ENCODE measurements at regions not wholly inside any gene's neighbourhood (a gene's known extent, or its start where the extent isn't known, plus 50 kb on each side); places are given as distances from the start of the nearest gene placed in this dataset.

GRCh38 chr3:67790043-67790442 lies 135.6 kb upstream of the SUCLG2 start:
- DNase-seq (ENCODE audit: low read depth, low spot score) = peak; percentile 45
- no peaks in the 10 kb centered on the region for H3K9me3 ChIP-seq (ENCODE audit: control insufficient read depth, insufficient read depth, low read length)
- peaks cover 2% of the 10 kb centered on the region for H3K27me3 ChIP-seq (ENCODE audit: control insufficient read depth, insufficient read depth, low read length)
- no CpG with 5 or more reads among the region's 2 CpGs for WGBS (ENCODE audit: insufficient coverage, insufficient read length)
- H3K36me3 ChIP-seq (ENCODE audit: control insufficient read depth, insufficient read depth, low read length) = no peaks in the 10 kb centered on the region
- no peak overlapping the region for H3K27ac ChIP-seq (ENCODE audit: low read length)
- H3K4me3 ChIP-seq (ENCODE audit: low read length) = no peak overlapping the region
- no peaks in the 10 kb centered on the region for H3K4me1 ChIP-seq (ENCODE audit: control insufficient read depth, insufficient read depth, low read length)

- H3K27me3 ChIP-seq (ENCODE audit: control insufficient read depth, insufficient read depth, low read length) = peaks cover 2% of the 10 kb centered on the region
- H3K4me3 ChIP-seq (ENCODE audit: low read length) = no peak overlapping the region
- H3K9me3 ChIP-seq (ENCODE audit: control insufficient read depth, insufficient read depth, low read length) = no peaks in the 10 kb centered on the region
- WGBS (ENCODE audit: insufficient coverage, insufficient read length) = no CpG with 5 or more reads among the region's 6 CpGs
- H3K36me3 ChIP-seq (ENCODE audit: control insufficient read depth, insufficient read depth, low read length) = no peaks in the 10 kb centered on the region
- DNase-seq (ENCODE audit: low read depth, low spot score) = no peak
- no peak overlapping the region for H3K27ac ChIP-seq (ENCODE audit: low read length)
- H3K4me1 ChIP-seq (ENCODE audit: control insufficient read depth, insufficient read depth, low read length) = no peaks in the 10 kb centered on the region
Measured at GRCh38 chr3:67788396-67788795, 134.0 kb upstream of the SUCLG2 start.

DNA sequence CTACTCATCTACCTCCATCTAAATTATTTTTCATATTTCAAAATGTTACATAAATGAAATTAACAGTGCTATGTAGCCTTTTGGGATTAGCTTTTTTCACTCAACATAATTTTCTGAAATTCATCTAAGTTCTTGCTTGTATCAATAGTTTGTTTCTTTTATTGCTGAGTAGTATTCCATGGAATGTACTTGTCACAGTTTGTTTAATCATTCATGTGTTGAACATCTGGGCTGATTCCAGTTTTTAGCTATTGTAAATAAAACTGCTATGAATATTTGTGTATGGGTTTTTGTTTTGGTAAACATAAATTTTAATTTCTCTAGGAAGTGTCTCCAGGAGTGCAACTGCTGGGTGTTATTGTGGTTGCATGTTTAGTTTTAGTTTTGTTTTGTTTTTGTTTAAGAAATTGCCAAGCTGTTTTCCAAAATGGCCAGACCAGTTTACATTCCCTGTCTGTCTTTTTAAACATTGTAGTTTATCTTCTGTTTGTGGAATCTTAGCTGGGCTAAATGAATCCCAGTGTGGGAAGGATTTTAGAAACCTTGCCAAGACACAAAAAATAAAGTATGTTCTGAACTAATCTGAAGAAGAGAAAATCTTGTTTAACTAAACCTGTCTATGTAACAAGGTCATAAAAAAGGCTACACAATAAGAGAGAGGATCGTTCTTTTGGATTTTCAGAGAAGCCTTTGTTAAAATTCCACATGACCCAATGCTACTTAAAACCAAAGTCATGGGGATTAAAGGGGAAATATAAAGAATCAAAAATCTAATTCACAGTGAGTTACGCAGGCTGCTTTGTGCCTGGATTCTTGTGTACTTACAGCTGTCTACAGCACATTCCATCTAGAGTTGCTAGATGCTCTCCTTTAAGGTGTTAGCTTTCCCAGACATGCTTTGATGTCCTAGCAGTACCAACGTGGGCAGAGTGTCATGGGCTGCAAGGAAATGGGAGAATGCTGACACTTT lies 129.2 kb upstream of the SUCLG2 start:
- no peaks in the 10 kb centered on the region for H3K9me3 ChIP-seq (ENCODE audit: control insufficient read depth, insufficient read depth, low read length)
- DNase-seq (ENCODE audit: low read depth, low spot score) = no peak
- H3K27me3 ChIP-seq (ENCODE audit: control insufficient read depth, insufficient read depth, low read length) = peaks cover 2% of the 10 kb centered on the region
- no CpG with 5 or more reads among the region's 3 CpGs for WGBS (ENCODE audit: insufficient coverage, insufficient read length)
- no peak overlapping the region for H3K4me3 ChIP-seq (ENCODE audit: low read length)
- H3K27ac ChIP-seq (ENCODE audit: low read length) = no peak overlapping the region
- no peaks in the 10 kb centered on the region for H3K4me1 ChIP-seq (ENCODE audit: control insufficient read depth, insufficient read depth, low read length)
- H3K36me3 ChIP-seq (ENCODE audit: control insufficient read depth, insufficient read depth, low read length) = no peaks in the 10 kb centered on the region

- Histone ChIP-seq H3K4me1 (ENCODE audit: control insufficient read depth, insufficient read depth, low read length) (no peaks in the 10 kb centered on the region), H3K4me3 (ENCODE audit: low read length) (no peak overlapping the region), H3K27me3 (ENCODE audit: control insufficient read depth, insufficient read depth, low read length) (no peaks in the 10 kb centered on the region), H3K9me3 (ENCODE audit: control insufficient read depth, insufficient read depth, low read length) (no peaks in the 10 kb centered on the region), H3K27ac (ENCODE audit: low read length) (no peak overlapping the region), H3K36me3 (ENCODE audit: control insufficient read depth, insufficient read depth, low read length) (no peaks in the 10 kb centered on the region)
- no peak for DNase-seq (ENCODE audit: low read depth, low spot score)
- no CpG with 5 or more reads among the region's 7 CpGs for WGBS (ENCODE audit: insufficient coverage, insufficient read length)
Measured at GRCh38 chr3:67781871-67782270, 127.5 kb upstream of the SUCLG2 start.

DNA sequence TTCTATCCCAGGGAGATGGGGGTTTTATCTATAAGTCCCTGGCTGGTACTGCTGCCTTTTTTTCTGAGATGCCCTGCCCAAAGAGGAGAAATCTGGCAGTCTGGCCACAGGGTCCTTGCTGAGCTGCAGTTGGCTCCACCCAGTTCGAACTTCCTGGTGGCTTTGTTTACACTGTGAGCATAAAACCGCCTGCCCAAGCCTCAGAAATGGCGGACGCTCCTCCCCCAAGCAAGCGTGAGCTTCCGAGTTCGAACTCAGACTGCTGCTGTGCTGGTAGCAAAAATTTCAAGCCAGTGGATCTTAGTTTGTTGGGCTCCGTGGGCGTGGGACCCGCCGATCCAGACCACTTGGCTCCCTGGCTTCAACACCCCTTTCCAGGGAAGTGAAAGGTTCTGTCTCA lies 126.8 kb upstream of the SUCLG2 start:
- Histone ChIP-seq H3K36me3 (ENCODE audit: control insufficient read depth, insufficient read depth, low read length) (no peaks in the 10 kb centered on the region), H3K4me3 (ENCODE audit: low read length) (no peak overlapping the region), H3K4me1 (ENCODE audit: control insufficient read depth, insufficient read depth, low read length) (no peaks in the 10 kb centered on the region), H3K9me3 (ENCODE audit: control insufficient read depth, insufficient read depth, low read length) (no peaks in the 10 kb centered on the region), H3K27me3 (ENCODE audit: control insufficient read depth, insufficient read depth, low read length) (no peaks in the 10 kb centered on the region), H3K27ac (ENCODE audit: low read length) (no peak overlapping the region)
- no peak for DNase-seq (ENCODE audit: low read depth, low spot score)
- WGBS (ENCODE audit: insufficient coverage, insufficient read length) = no CpG with 5 or more reads among the region's 11 CpGs

DNA sequence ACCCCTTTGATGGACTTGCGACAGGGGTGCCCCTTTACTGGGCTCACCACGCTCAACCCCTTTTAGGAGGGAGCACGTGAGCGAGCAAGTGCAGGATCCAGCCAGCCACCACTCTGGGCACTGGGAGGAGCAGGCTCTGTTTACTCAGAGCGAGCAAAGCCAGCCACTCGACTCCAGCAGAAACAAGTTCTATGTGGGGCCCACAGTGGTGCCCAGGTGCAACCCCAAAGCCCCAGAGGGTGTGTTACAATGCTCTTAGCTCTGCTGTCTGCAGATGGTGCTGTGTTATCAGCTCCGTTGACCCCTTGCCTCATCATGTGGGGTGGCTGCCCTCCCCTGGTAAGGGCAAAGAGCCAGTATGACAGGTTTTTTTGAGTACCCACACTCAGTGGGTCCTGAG lies 120.3 kb upstream of the SUCLG2 start:
- DNase-seq (ENCODE audit: low read depth, low spot score) = no peak
- no peak overlapping the region for H3K27ac ChIP-seq (ENCODE audit: low read length)
- H3K4me3 ChIP-seq (ENCODE audit: low read length) = no peak overlapping the region
- no peaks in the 10 kb centered on the region for H3K36me3 ChIP-seq (ENCODE audit: control insufficient read depth, insufficient read depth, low read length)
- H3K9me3 ChIP-seq (ENCODE audit: control insufficient read depth, insufficient read depth, low read length) = no peaks in the 10 kb centered on the region
- no peaks in the 10 kb centered on the region for H3K4me1 ChIP-seq (ENCODE audit: control insufficient read depth, insufficient read depth, low read length)
- H3K27me3 ChIP-seq (ENCODE audit: control insufficient read depth, insufficient read depth, low read length) = no peaks in the 10 kb centered on the region
- WGBS (ENCODE audit: insufficient coverage, insufficient read length) = no CpG with 5 or more reads among the region's 7 CpGs

DNA sequence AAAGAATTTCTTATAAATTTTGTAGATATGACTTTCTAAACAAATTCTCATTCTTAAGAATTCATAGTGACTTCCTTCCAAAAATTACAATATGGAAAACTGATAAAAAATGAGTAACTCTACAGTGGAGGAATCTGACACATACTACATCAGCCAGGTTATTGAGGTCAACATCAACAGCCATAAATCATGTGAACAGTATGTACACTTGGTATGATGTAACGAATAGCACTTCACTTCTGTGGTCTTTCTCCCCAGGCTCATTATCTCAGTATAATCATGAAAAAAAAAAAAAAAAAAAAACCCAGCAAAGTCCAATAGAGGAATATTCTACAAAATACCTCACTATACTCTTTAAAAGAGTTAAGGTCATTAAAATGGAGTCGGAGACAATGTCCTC lies 111.2 kb upstream of the SUCLG2 start:
- H3K36me3 ChIP-seq (ENCODE audit: control insufficient read depth, insufficient read depth, low read length) = no peaks in the 10 kb centered on the region
- no peak overlapping the region for H3K27ac ChIP-seq (ENCODE audit: low read length)
- H3K4me3 ChIP-seq (ENCODE audit: low read length) = no peak overlapping the region
- WGBS (ENCODE audit: insufficient coverage, insufficient read length) = no CpG with 5 or more reads among the region's 2 CpGs
- no peaks in the 10 kb centered on the region for H3K9me3 ChIP-seq (ENCODE audit: control insufficient read depth, insufficient read depth, low read length)
- no peak for DNase-seq (ENCODE audit: low read depth, low spot score)
- no peaks in the 10 kb centered on the region for H3K27me3 ChIP-seq (ENCODE audit: control insufficient read depth, insufficient read depth, low read length)
- H3K4me1 ChIP-seq (ENCODE audit: control insufficient read depth, insufficient read depth, low read length) = no peaks in the 10 kb centered on the region; the same call in 1 of the 2 replicates

GRCh38 chr3:67745296-67745695 lies 90.9 kb upstream of the SUCLG2 start:
- Histone ChIP-seq H3K36me3 (ENCODE audit: control insufficient read depth, insufficient read depth, low read length) (no peaks in the 10 kb centered on the region), H3K9me3 (ENCODE audit: control insufficient read depth, insufficient read depth, low read length) (no peaks in the 10 kb centered on the region), H3K4me1 (ENCODE audit: control insufficient read depth, insufficient read depth, low read length) (no peaks in the 10 kb centered on the region), H3K27ac (ENCODE audit: low read length) (no peak overlapping the region), H3K4me3 (ENCODE audit: low read length) (no peak overlapping the region), H3K27me3 (ENCODE audit: control insufficient read depth, insufficient read depth, low read length) (no peaks in the 10 kb centered on the region)
- DNase-seq (ENCODE audit: low read depth, low spot score) = no peak
- WGBS (ENCODE audit: insufficient coverage, insufficient read length) = no CpG with 5 or more reads among the region's 1 CpG

DNA sequence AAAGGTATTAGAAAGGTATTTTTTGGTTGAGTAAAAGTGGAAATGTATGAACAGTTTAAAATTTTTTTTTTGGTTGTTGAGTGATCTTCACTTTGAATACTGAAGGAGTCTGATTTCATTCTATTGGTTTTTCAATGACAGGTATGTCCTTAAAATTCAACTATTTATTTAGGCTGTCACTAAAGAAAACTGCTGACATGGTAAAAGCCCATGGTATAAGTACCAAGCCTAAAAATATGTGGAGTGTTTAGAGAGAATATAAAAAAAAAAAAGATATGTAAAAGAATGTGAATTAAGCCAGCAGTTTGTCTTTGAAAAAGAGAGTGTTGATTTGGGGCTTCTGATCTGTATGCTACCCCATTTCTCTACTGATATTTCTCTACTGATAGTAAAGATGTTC lies 90.3 kb upstream of the SUCLG2 start:
- no peaks in the 10 kb centered on the region for H3K9me3 ChIP-seq (ENCODE audit: control insufficient read depth, insufficient read depth, low read length)
- no peak overlapping the region for H3K4me3 ChIP-seq (ENCODE audit: low read length)
- H3K4me1 ChIP-seq (ENCODE audit: control insufficient read depth, insufficient read depth, low read length) = no peaks in the 10 kb centered on the region
- H3K36me3 ChIP-seq (ENCODE audit: control insufficient read depth, insufficient read depth, low read length) = no peaks in the 10 kb centered on the region
- DNase-seq (ENCODE audit: low read depth, low spot score) = no peak
- no peak overlapping the region for H3K27ac ChIP-seq (ENCODE audit: low read length)
- H3K27me3 ChIP-seq (ENCODE audit: control insufficient read depth, insufficient read depth, low read length) = no peaks in the 10 kb centered on the region

DNA sequence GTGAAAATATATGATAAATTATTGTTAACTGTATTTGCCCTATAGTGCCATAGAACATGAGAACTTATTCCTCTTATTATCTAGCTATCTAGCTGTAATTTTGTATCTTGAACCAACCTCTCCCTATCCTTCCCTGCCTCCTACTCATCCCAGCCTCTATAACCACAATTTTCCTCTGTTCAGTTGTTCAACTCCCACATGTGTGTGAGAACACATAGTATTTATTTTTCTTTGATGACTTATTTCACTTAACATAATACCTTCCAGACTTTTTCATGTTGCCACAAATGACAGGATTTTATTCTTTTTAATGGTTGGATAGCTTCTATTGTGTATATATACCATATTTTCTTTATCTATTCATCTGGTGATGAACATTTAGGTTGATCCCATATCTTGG lies 85.4 kb upstream of the SUCLG2 start:
- no peak overlapping the region for H3K4me3 ChIP-seq (ENCODE audit: low read length)
- no peaks in the 10 kb centered on the region for H3K9me3 ChIP-seq (ENCODE audit: control insufficient read depth, insufficient read depth, low read length)
- DNase-seq (ENCODE audit: low read depth, low spot score) = no peak
- no peak overlapping the region for H3K27ac ChIP-seq (ENCODE audit: low read length)
- no peaks in the 10 kb centered on the region for H3K27me3 ChIP-seq (ENCODE audit: control insufficient read depth, insufficient read depth, low read length)
- no peaks in the 10 kb centered on the region for H3K4me1 ChIP-seq (ENCODE audit: control insufficient read depth, insufficient read depth, low read length)
- H3K36me3 ChIP-seq (ENCODE audit: control insufficient read depth, insufficient read depth, low read length) = no peaks in the 10 kb centered on the region

All from iPS DF 6.9 (cell line).